Gastrocnemius medialis (tissue), 4 donors: ENCODE measurements at regions not wholly inside any gene's neighbourhood (a gene's known extent, or its start where the extent isn't known, plus 50 kb on each side); places are given as distances from the start of the nearest gene placed in this dataset.
"Not testable (repeated sequence)": the region's sequence is repeated elsewhere in the genome, so short reads cannot be mapped to it uniquely, and the experiment has no call there.

Experiments used
- ATAC-seq, 2 donors: fragments of 150-250 bp; one replicate each; pipeline ENCODE4 v1.9.1; 2016
- DNase-seq, 2 donors: peaks; one replicate each; pipeline ENCODE4 v3.0.0-alpha.2; 2019
- H3K27ac ChIP-seq, 4 donors: fragments of 200-600 bp; sonication (generic); 1 replicate in 1 of 4; 2 replicates in 3 of 4; pipeline ENCODE4 v1.5.1; 2016 to 2018; ENCODE audit warnings: mild to moderate bottlenecking in 2 of 4, moderate library complexity in 1 of 4
- H3K27me3 ChIP-seq, 3 donors: fragments of 200-600 bp; sonication (generic) in 2 of 3; 1 replicate in 1 of 3; 2 replicates in 2 of 3; pipeline versions ENCODE4 v1.5.1 to v1.6.0; 2016 to 2019; ENCODE audit warnings: mild to moderate bottlenecking in 1 of 3, moderate library complexity in 1 of 3
- H3K36me3 ChIP-seq, 2 donors: fragments of 200-600 bp; sonication (generic) in 1 of 2; one replicate each; pipeline ENCODE4 v1.5.1; 2017 to 2018
- H3K4me1 ChIP-seq, 2 donors: fragments of 200-600 bp; sonication (generic) in 1 of 2; one replicate each; pipeline ENCODE4 v1.5.1; 2016 to 2017; ENCODE audit warnings: mild to moderate bottlenecking in 2 of 2
- H3K4me3 ChIP-seq, 4 donors: fragments of 200-600 bp; sonication (generic) in 3 of 4; 1 replicate in 1 of 4; 2 replicates in 3 of 4; pipeline ENCODE4 v1.5.1; 2016 to 2019; ENCODE audit warnings: mild to moderate bottlenecking in 2 of 4
- H3K9me3 ChIP-seq, 3 donors: fragments of 200-600 bp; sonication (generic) in 2 of 3; 1 replicate in 1 of 3; 2 replicates in 2 of 3; pipeline ENCODE4 v1.5.1; 2016 to 2019
- POLR2A ChIP-seq, 2 donors: fragments of 450-650 bp; IDR thresholded peaks; one replicate each; pipeline ENCODE4 v1.6.1; 2017; ENCODE audit warnings: antibody characterized with exemption in 2 of 2, mild to moderate bottlenecking in 2 of 2, moderate library complexity in 2 of 2
- in situ Hi-C, 4 donors: fragments of 200-750 bp; cut with MboI; loops; one replicate each; pipeline versions ENCODE4 v1.15.0 to v1.8.0; 2017; ENCODE audit warnings: low sequenced_read_pairs in 4 of 4
- intact Hi-C: fragments of 100-400 bp; cut with DNase I; formaldehyde crosslinking; loops from one replicate; pipeline ENCODE4 v1.15.1; 2023; ENCODE audit warnings: low total_unique reads
- TF ChIP-seq, protein P1 (sequence below), 5 experiments: fragments of 450-650 bp in 3 of 5; fragments of 200-600 bp in 2 of 5; sonication (generic) in 2 of 5; IDR thresholded peaks in 4 of 5; conservative IDR thresholded peaks in 1 of 5; 1 replicate in 4 of 5; 2 replicates in 1 of 5; pipeline ENCODE4 v1.5.1; 2016 to 2019; ENCODE audit warnings: antibody characterized with exemption in 5 of 5, mild to moderate bottlenecking in 3 of 5, moderate library complexity in 3 of 5

- in situ Hi-C loops (no loop called here), intact Hi-C loops (no loop called here)
- ATAC-seq (no peak), DNase-seq (no peak)
- Histone ChIP-seq H3K9me3 (no peaks in the 10 kb centered on the region), H3K27me3 (no peaks in the 10 kb centered on the region), H3K4me3 (no peak overlapping the region), H3K36me3 (no peaks in the 10 kb centered on the region), H3K27ac (no peak overlapping the region), H3K4me1 (no peaks in the 10 kb centered on the region)
- TF ChIP-seq POLR2A (IDR thresholded peaks at IDR 0.05): no peak
- TF ChIP-seq, protein P1, sequence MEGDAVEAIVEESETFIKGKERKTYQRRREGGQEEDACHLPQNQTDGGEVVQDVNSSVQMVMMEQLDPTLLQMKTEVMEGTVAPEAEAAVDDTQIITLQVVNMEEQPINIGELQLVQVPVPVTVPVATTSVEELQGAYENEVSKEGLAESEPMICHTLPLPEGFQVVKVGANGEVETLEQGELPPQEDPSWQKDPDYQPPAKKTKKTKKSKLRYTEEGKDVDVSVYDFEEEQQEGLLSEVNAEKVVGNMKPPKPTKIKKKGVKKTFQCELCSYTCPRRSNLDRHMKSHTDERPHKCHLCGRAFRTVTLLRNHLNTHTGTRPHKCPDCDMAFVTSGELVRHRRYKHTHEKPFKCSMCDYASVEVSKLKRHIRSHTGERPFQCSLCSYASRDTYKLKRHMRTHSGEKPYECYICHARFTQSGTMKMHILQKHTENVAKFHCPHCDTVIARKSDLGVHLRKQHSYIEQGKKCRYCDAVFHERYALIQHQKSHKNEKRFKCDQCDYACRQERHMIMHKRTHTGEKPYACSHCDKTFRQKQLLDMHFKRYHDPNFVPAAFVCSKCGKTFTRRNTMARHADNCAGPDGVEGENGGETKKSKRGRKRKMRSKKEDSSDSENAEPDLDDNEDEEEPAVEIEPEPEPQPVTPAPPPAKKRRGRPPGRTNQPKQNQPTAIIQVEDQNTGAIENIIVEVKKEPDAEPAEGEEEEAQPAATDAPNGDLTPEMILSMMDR (IDR thresholded peaks at IDR 0.05 in 4 of 5, conservative IDR thresholded peaks at IDR 0.05 in 1 of 5): no peak
Measured at GRCh38 chr14:105773584-105773983, 247.2 kb downstream of the TMEM121 start.

DNA sequence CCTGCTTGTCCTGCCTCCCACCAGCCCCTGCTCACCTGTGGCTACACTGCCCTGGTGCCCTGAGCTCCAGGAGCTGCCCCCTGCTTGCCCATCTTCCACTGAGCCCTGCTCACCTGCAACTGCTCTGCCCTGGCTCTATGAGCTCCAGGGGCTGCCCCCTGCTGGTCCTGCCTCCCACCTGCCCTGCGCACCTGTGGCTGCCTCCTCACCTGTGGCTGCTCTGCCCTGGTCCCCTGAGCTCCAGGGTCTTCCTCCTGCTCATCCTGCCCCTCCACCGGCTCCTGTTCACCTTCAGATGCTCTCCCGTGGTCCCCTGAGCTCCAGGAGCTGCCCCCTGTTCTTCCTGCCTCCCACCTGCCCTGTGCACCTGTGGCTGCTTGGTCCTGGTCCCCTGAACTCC, 247.6 kb downstream of the TMEM121 start:
- ATAC-seq (no peak), DNase-seq (no peak)
- Histone ChIP-seq H3K27me3 (no peaks in the 10 kb centered on the region), H3K36me3 (no peaks in the 10 kb centered on the region), H3K4me1 (no peaks in the 10 kb centered on the region), H3K27ac (no peak overlapping the region), H3K4me3 (no peak overlapping the region), H3K9me3 (no peaks in the 10 kb centered on the region)
- TF ChIP-seq POLR2A (IDR thresholded peaks at IDR 0.05): no peak
- TF ChIP-seq, protein P1 (IDR thresholded peaks at IDR 0.05 in 4 of 5, conservative IDR thresholded peaks at IDR 0.05 in 1 of 5): no peak
- intact Hi-C loops (no loop called here), in situ Hi-C loops (no loop called here)

DNA sequence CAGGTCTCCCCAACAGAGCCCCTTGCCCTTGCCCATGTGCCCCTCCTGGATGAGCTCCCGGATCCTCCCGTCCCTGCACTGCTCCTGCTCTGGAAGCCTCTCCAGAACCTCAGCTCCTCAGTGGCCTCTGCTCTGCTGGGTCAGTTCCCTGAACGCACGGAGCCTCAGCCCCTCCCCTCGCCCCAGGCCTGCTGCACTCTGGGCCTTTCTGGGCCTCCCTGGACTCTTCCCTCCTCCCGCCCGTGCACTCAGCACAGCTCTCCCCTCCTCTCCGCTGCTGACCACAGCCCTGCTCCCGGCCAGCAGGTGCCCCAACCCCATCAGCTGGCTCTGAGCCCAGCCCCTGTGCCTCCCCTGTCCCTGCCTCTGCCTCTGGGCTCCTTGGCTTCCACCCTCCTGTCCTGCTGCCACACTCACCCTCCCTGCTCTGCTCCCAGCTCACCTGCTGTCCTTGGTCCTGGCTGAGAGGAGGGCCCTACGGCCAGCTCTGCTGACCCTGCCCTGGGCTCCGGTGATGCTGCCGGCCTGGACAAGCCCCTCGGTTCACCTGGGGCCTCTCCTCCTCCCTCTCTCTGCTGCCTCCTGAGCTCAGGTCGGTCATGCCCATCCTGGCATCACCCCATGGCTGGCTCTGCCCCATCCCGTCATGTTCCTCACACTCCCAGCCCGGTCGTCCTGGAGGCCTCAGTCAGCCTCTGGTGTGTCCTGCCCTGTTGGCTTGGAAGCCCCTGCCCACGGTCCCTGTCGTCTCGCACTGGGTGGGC, 248.4 kb downstream of the TMEM121 start:
- DNase-seq, H3K36me3 ChIP-seq, H3K9me3 ChIP-seq, in situ Hi-C loops, H3K4me3 ChIP-seq, intact Hi-C loops, H3K27me3 ChIP-seq, ATAC-seq, H3K27ac ChIP-seq, H3K4me1 ChIP-seq: not testable (repeated sequence)

- H3K4me3 ChIP-seq, intact Hi-C loops, H3K27me3 ChIP-seq, H3K36me3 ChIP-seq, H3K27ac ChIP-seq, in situ Hi-C loops, DNase-seq, H3K4me1 ChIP-seq, ATAC-seq, H3K9me3 ChIP-seq: not testable (repeated sequence)
Measured at GRCh38 chr14:105775349-105775923, 249.1 kb downstream of the TMEM121 start.

DNA sequence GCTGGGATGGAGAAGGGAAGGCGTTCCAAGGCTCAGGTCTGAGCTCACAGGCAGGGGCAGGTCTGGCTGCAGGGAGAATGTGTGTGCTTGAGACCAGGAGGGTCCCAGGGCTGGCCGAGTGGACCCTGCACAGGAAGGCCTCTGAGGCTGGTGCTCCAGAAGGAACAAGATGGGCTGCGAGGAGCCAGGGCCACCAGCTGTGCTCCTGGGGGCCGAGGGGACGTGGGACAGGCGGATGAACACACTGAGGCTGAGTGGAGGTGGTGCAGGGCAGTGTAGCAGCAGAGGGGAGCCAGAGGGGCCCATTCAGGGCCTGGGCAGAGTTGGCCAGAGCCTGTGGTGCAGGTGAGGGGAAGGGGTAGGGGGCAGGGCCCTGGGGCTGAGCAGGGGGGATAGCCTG, 249.7 kb downstream of the TMEM121 start:
- in situ Hi-C loops, H3K4me3 ChIP-seq, H3K27me3 ChIP-seq, DNase-seq, H3K4me1 ChIP-seq, intact Hi-C loops, ATAC-seq, H3K36me3 ChIP-seq, H3K27ac ChIP-seq: not testable (repeated sequence)
- peaks cover 0 to 11% (median 0%) of the 10 kb centered on the region in 3 donors for H3K9me3 ChIP-seq

DNA sequence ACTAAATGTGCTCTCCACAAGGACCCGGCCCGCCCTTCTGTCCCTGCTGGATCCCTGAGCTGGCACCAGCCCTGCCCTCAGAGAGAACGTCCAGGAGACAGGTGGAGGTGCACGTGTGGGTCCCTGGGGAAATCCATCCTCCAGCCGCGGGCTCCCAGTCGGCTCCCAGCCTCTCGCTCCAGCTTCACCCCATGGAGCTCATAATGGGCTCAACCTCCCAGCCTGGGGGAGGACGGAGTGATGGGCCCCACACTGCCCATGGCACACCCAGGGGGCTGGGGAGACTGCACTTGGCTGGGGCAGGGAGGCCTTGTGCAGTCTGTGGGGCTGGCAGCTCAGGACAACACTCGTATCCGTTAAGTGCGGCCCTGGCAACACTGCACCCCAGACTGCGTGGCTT, 250.5 kb downstream of the TMEM121 start:
- no peaks in the 10 kb centered on the region for H3K36me3 ChIP-seq
- peaks cover 0 to 11% (median 0%) of the 10 kb centered on the region in 3 donors for H3K9me3 ChIP-seq
- no peak for ATAC-seq
- no peaks in the 10 kb centered on the region for H3K27me3 ChIP-seq
- TF ChIP-seq POLR2A (IDR thresholded peaks at IDR 0.05): no peak
- TF ChIP-seq, protein P1 (IDR thresholded peaks at IDR 0.05 in 4 of 5, conservative IDR thresholded peaks at IDR 0.05 in 1 of 5): no peak
- H3K27ac ChIP-seq: no peak overlapping the region
- no peaks in the 10 kb centered on the region for H3K4me1 ChIP-seq
- no peak for DNase-seq
- intact Hi-C loops (no loop called here), in situ Hi-C loops (no loop called here)
- no peak overlapping the region for H3K4me3 ChIP-seq
